Ishikawa (cell line): ENCODE measurements at regions not wholly inside any gene's neighbourhood (a gene's known extent, or its start where the extent isn't known, plus 50 kb on each side); places are given as distances from the start of the nearest gene placed in this dataset.

Source experiments
- CEBPB ChIP-seq: IDR thresholded peaks from 2 replicates; pipeline ENCODE4 v1.6.1; 2012
- CREB1 ChIP-seq: IDR thresholded peaks from 2 replicates; pipeline ENCODE4 v1.6.1; 2012; ENCODE audit warnings: low read depth
- EGR1 ChIP-seq: IDR thresholded peaks from 2 replicates; pipeline ENCODE4 v1.6.1; 2012
- EP300 ChIP-seq: IDR thresholded peaks from 2 replicates; pipeline ENCODE4 v1.6.1; 2012; ENCODE audit warnings: borderline replicate concordance
- FOXM1 ChIP-seq: IDR thresholded peaks from 2 replicates; pipeline ENCODE4 v1.6.1; 2012; ENCODE audit warnings: low read depth, borderline replicate concordance
- MAX ChIP-seq: IDR thresholded peaks from 2 replicates; pipeline ENCODE4 v1.6.1; 2012
- NFIC ChIP-seq: IDR thresholded peaks from 2 replicates; pipeline ENCODE4 v1.6.1; 2012
- RAD21 ChIP-seq: IDR thresholded peaks from 2 replicates; pipeline ENCODE4 v1.6.1; 2012; ENCODE audit warnings: low read depth
- REST ChIP-seq: IDR thresholded peaks from 2 replicates; pipeline ENCODE4 v1.6.1; 2012; ENCODE audit warnings: low read depth, mild to moderate bottlenecking
- TAF1 ChIP-seq: IDR thresholded peaks from 2 replicates; pipeline ENCODE4 v1.6.1; 2012; ENCODE audit warnings: low read depth, mild to moderate bottlenecking
- TCF12 ChIP-seq: IDR thresholded peaks from 2 replicates; pipeline ENCODE4 v1.6.1; 2012; ENCODE audit warnings: low read depth
- TEAD4 ChIP-seq: IDR thresholded peaks from 2 replicates; pipeline ENCODE4 v1.6.1; 2012
- USF1 ChIP-seq: IDR thresholded peaks from 2 replicates; pipeline ENCODE4 v1.6.1; 2012
- YY1 ChIP-seq: IDR thresholded peaks from 2 replicates; pipeline ENCODE4 v1.6.1; 2012; ENCODE audit warnings: low read depth
- ZBTB7A ChIP-seq: IDR thresholded peaks from 2 replicates; pipeline ENCODE4 v1.6.1; 2012; ENCODE audit warnings: low read depth

- no peak for TF ChIP-seq MAX
- TF ChIP-seq TCF12, result no peak
- TF ChIP-seq EP300, result no peak
- no peak for TF ChIP-seq FOXM1
- no peak for TF ChIP-seq TEAD4
- TF ChIP-seq YY1, result no peak
- no peak for TF ChIP-seq RAD21
- TF ChIP-seq NFIC, result no peak
- TF ChIP-seq CEBPB, result no peak
- no peak for TF ChIP-seq EGR1
- TF ChIP-seq CREB1, result no peak
These were observed 353.2 kb downstream of the FLRT2 start for GRCh38 chr14:85883101-85883500.

GRCh38 chr14:85881935-85882334, 352.0 kb downstream of the FLRT2 start:
- TF ChIP-seq NFIC (no peak), CREB1 (no peak), TCF12 (no peak), EGR1 (no peak), REST (no peak), TAF1 (no peak), USF1 (no peak), ZBTB7A (no peak), YY1 (no peak), FOXM1 (no peak), RAD21 (no peak), TEAD4 (no peak), MAX (no peak), CEBPB (no peak), EP300 (no peak)

GRCh38 chr14:85878874-85879273, 348.9 kb downstream of the FLRT2 start:
- TF ChIP-seq REST (no peak), RAD21 (no peak), TAF1 (no peak), EGR1 (no peak), USF1 (no peak), TEAD4 (no peak), CREB1 (no peak), MAX (no peak), NFIC (no peak), FOXM1 (no peak), ZBTB7A (no peak)

- TF ChIP-seq NFIC, result no peak
- no peak for TF ChIP-seq FOXM1
- TF ChIP-seq MAX, result no peak
- no peak for TF ChIP-seq EP300
- no peak for TF ChIP-seq EGR1
- TF ChIP-seq CREB1, result no peak
- no peak for TF ChIP-seq REST
These were observed 343.1 kb downstream of the FLRT2 start for GRCh38 chr14:85873006-85873405.
